ENCODE measurements at regions not wholly inside any gene's neighbourhood (a gene's known extent, or its start where the extent isn't known, plus 50 kb on each side); places are given as distances from the start of the nearest gene placed in this dataset.

DNA sequence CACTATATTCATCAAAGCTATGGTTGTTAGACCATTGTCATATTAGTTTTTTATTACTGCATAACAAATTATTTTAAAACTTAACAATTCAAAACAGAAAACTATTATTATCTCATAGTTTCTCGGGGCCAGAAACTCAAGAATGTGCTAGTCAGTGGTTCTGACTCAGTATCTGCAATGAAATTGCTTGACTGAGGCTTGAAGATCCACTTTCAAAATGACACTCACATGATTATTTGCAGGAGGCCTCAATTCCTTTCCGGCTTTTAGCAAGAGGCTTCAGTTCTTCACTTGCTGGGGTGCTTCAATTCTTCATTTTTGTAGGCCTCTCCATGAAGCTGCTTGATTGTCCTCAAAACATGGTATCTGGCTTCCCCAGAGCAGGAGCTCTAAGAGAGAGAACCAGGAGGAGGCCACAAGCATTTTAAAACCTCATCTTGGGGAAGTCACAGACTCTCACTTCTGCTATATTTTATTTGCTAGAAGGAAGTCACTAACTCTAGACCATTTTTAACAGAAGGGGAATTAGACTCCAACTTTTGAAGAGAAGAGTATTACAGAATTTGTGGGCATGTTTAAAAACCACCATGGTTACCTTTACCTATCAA, 383.7 kb downstream of the MFSD1 start:
- H3K4me3 ChIP-seq (ENCODE audit: low read length) = no peak overlapping the region
- H3K4me2 ChIP-seq (ENCODE audit: low read depth, low read length, poor library complexity, severe bottlenecking) = no peak overlapping the region
- H3K9me2 ChIP-seq (replicated peaks; ENCODE audit: insufficient read depth, low read length) = no peaks in the 10 kb centered on the region
- H3K9me3 ChIP-seq (ENCODE audit: low read length) = no peaks in the 10 kb centered on the region
- no peak overlapping the region for H3K27ac ChIP-seq (ENCODE audit: low read length)
- no peaks in the 10 kb centered on the region for H3K27me3 ChIP-seq (ENCODE audit: low read length)
- no peak overlapping the region for H3K9ac ChIP-seq (ENCODE audit: low read length)
- H4K20me1 ChIP-seq (ENCODE audit: insufficient read depth, low read depth, low read length) = no peaks in the 10 kb centered on the region
- H3K4me1 ChIP-seq (ENCODE audit: low read length) = peaks cover 5% of the 10 kb centered on the region; the same call in 1 of the 2 replicates
- H3K79me2 ChIP-seq (ENCODE audit: low read length) = no peaks in the 10 kb centered on the region
- H3K36me3 ChIP-seq (ENCODE audit: insufficient read depth, low read length) = no peaks in the 10 kb centered on the region
- DNase-seq = peak; percentile 61
- H2AFZ ChIP-seq (ENCODE audit: low read length) = no peak overlapping the region

DNA sequence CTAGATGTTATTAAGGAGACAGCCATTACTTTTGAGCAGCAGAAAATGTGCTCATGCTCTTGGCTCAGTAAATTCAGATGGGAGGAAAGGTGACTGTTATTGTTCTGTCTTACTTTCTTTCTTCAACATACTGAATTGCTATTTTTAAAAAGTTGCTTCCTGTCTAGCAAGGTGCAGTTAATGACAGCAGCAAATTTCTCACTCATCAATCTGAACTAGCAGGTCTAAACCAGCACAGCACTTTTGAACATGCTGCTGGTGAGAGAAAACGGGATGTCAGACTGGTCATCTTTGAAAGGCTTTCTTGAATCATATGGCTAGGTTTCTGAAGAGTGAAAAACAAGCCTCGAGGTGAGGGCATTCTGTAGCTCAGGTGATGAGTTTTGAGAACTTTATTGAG, 384.7 kb downstream of the MFSD1 start:
- Histone ChIP-seq H3K4me3 (ENCODE audit: low read length) (no peak overlapping the region), H3K9ac (ENCODE audit: low read length) (no peak overlapping the region), H3K9me3 (ENCODE audit: low read length) (no peaks in the 10 kb centered on the region), H3K9me2 (replicated peaks; ENCODE audit: insufficient read depth, low read length) (no peaks in the 10 kb centered on the region), H2AFZ (ENCODE audit: low read length) (no peak overlapping the region), H3K4me1 (ENCODE audit: low read length) (peaks cover 5% of the 10 kb centered on the region; the same call in 1 of the 2 replicates), H3K4me2 (ENCODE audit: low read depth, low read length, poor library complexity, severe bottlenecking) (no peak overlapping the region), H3K27ac (ENCODE audit: low read length) (no peak overlapping the region), H3K79me2 (ENCODE audit: low read length) (no peaks in the 10 kb centered on the region), H3K27me3 (ENCODE audit: low read length) (no peaks in the 10 kb centered on the region), H4K20me1 (ENCODE audit: insufficient read depth, low read depth, low read length) (no peaks in the 10 kb centered on the region), H3K36me3 (ENCODE audit: insufficient read depth, low read length) (no peaks in the 10 kb centered on the region)
- DNase-seq = no peak

DNA sequence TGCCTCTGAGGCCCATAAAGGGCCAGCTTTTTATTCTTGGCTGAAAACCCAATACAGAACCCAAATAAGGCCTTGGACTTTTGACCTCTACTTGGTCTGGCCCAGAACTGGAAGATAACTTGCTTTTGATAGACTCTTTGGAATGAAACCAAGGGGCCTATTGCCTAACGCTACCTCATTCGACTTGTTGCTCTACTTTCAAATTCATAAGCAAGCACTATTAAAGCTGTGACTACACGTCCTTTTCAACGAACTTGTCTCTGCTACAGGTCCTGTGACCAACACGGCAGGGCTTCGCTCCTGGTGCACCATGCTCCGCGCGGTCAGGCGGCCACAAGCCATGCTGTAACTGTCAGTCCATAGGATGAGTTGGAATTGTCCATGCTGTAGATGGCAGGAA, 385.4 kb downstream of the MFSD1 start:
- DNase-seq = no peak
- Histone ChIP-seq H3K27ac (ENCODE audit: low read length) (no peak overlapping the region), H3K9me2 (replicated peaks; ENCODE audit: insufficient read depth, low read length) (no peaks in the 10 kb centered on the region), H3K36me3 (ENCODE audit: insufficient read depth, low read length) (no peaks in the 10 kb centered on the region), H2AFZ (ENCODE audit: low read length) (no peak overlapping the region), H3K9ac (ENCODE audit: low read length) (no peak overlapping the region), H3K27me3 (ENCODE audit: low read length) (no peaks in the 10 kb centered on the region), H3K4me1 (ENCODE audit: low read length) (peaks cover 5% of the 10 kb centered on the region; the same call in 1 of the 2 replicates), H4K20me1 (ENCODE audit: insufficient read depth, low read depth, low read length) (no peaks in the 10 kb centered on the region), H3K9me3 (ENCODE audit: low read length) (no peaks in the 10 kb centered on the region), H3K4me3 (ENCODE audit: low read length) (no peak overlapping the region), H3K79me2 (ENCODE audit: low read length) (no peaks in the 10 kb centered on the region), H3K4me2 (ENCODE audit: low read depth, low read length, poor library complexity, severe bottlenecking) (peak overlapping the region; percentile 13)

DNA sequence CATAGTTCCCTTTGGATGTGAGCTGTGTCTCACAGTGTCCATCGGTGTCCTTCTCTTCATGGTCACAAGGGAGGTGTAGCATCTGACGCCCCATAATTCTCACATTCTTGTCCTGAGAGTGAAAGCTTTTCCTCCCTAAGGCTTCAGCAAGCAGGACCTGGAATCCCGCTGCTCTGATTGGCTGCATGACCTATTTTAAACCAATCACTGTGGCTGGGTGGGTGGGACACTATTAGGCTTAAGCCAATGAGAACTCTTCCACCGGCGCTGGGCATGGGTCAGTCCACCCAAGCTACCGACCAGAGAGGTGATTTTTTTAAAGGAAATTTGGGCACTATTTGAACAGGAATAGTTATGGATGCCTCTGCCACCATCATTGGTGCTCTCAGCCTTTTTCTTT, 385.9 kb downstream of the MFSD1 start:
- DNase-seq = peak; percentile 50
- no peaks in the 10 kb centered on the region for H3K27me3 ChIP-seq (ENCODE audit: low read length)
- H3K9ac ChIP-seq (ENCODE audit: low read length) = no peak overlapping the region
- no peaks in the 10 kb centered on the region for H3K9me2 ChIP-seq (replicated peaks; ENCODE audit: insufficient read depth, low read length)
- no peak overlapping the region for H2AFZ ChIP-seq (ENCODE audit: low read length)
- peak overlapping the region; percentile 13 for H3K4me2 ChIP-seq (ENCODE audit: low read depth, low read length, poor library complexity, severe bottlenecking)
- H3K27ac ChIP-seq (ENCODE audit: low read length) = no peak overlapping the region
- no peaks in the 10 kb centered on the region for H3K79me2 ChIP-seq (ENCODE audit: low read length)
- H3K36me3 ChIP-seq (ENCODE audit: insufficient read depth, low read length) = no peaks in the 10 kb centered on the region
- H3K4me3 ChIP-seq (ENCODE audit: low read length) = no peak overlapping the region
- H4K20me1 ChIP-seq (ENCODE audit: insufficient read depth, low read depth, low read length) = no peaks in the 10 kb centered on the region
- no peaks in the 10 kb centered on the region for H3K9me3 ChIP-seq (ENCODE audit: low read length)
- H3K4me1 ChIP-seq (ENCODE audit: low read length) = peaks cover 5% of the 10 kb centered on the region; the same call in 1 of the 2 replicates

DNA sequence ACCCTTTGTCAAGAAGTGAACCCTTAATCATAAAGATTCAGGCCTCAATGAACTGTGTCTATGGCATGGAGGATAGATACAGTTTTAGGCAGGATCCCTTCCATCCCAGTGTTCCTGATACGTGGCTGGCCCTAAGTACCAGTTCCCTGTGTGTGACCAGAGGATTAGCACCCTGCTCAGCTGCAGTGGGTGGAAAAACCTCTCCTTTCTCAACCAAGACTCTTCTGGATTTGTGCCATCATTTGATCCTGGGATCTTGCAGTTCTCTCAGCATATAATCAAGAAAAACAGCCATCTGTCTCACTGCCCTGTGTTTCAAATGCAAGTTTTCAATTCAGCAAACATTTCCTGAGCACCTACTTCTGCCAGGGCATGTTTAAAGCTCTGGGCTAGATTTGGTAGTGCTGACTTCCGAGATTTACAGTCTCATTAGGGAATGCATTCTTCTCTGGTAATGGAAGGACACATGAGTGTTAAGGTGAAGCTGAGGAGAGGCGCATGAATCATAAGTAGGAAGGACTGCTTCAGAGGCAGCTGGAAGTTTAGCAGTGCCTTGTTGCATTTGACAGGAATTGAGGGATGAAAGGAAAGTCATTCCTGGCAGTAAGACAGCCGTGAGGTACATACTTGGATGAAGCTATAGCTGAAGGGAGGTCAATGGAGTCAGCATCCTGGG, 388.3 kb downstream of the MFSD1 start:
- Histone ChIP-seq H3K4me2 (ENCODE audit: low read depth, low read length, poor library complexity, severe bottlenecking) (no peak overlapping the region), H2AFZ (ENCODE audit: low read length) (no peak overlapping the region), H3K79me2 (ENCODE audit: low read length) (no peaks in the 10 kb centered on the region), H4K20me1 (ENCODE audit: insufficient read depth, low read depth, low read length) (no peaks in the 10 kb centered on the region), H3K9me2 (replicated peaks; ENCODE audit: insufficient read depth, low read length) (no peaks in the 10 kb centered on the region), H3K27ac (ENCODE audit: low read length) (no peak overlapping the region), H3K4me3 (ENCODE audit: low read length) (no peak overlapping the region), H3K4me1 (ENCODE audit: low read length) (peaks cover 5% of the 10 kb centered on the region; the same call in 1 of the 2 replicates), H3K9ac (ENCODE audit: low read length) (no peak overlapping the region), H3K36me3 (ENCODE audit: insufficient read depth, low read length) (no peaks in the 10 kb centered on the region), H3K9me3 (ENCODE audit: low read length) (no peaks in the 10 kb centered on the region), H3K27me3 (ENCODE audit: low read length) (no peaks in the 10 kb centered on the region)
- no peak for DNase-seq

GRCh38 chr3:159191447-159191846, 389.6 kb downstream of the MFSD1 start:
- Histone ChIP-seq H3K27ac (ENCODE audit: low read length) (no peak overlapping the region), H3K4me3 (ENCODE audit: low read length) (no peak overlapping the region), H3K79me2 (ENCODE audit: low read length) (no peaks in the 10 kb centered on the region), H3K9me2 (replicated peaks; ENCODE audit: insufficient read depth, low read length) (no peaks in the 10 kb centered on the region), H4K20me1 (ENCODE audit: insufficient read depth, low read depth, low read length) (no peaks in the 10 kb centered on the region), H3K9ac (ENCODE audit: low read length) (no peak overlapping the region), H2AFZ (ENCODE audit: low read length) (no peak overlapping the region), H3K9me3 (ENCODE audit: low read length) (no peaks in the 10 kb centered on the region), H3K27me3 (ENCODE audit: low read length) (no peaks in the 10 kb centered on the region), H3K36me3 (ENCODE audit: insufficient read depth, low read length) (no peaks in the 10 kb centered on the region), H3K4me2 (ENCODE audit: low read depth, low read length, poor library complexity, severe bottlenecking) (no peak overlapping the region), H3K4me1 (ENCODE audit: low read length) (no peaks in the 10 kb centered on the region)
- DNase-seq = no peak

DNA sequence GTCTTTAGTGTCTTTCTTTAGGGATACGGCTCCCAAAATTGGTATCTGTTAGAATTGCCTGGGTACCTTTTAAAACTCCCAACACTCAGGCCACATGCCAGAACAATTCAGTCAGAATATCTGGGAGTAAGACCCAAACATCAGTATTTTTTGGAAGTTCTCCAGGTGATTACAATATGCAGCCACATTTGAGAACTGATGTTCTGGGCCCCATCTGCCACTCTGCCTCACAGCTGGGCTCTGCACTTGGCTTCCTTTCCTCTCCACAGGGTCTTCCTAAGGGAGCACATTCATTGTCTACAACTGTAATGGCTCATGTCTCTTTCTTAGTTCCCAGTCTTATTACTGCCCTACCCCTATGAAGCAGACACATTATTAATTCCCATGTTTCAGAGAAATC, 394.5 kb downstream of the MFSD1 start:
- Histone ChIP-seq H4K20me1 (ENCODE audit: insufficient read depth, low read depth, low read length) (no peaks in the 10 kb centered on the region), H3K27me3 (ENCODE audit: low read length) (no peaks in the 10 kb centered on the region), H3K79me2 (ENCODE audit: low read length) (no peaks in the 10 kb centered on the region), H3K4me3 (ENCODE audit: low read length) (no peak overlapping the region), H3K9ac (ENCODE audit: low read length) (no peak overlapping the region), H3K9me2 (replicated peaks; ENCODE audit: insufficient read depth, low read length) (no peaks in the 10 kb centered on the region), H3K9me3 (ENCODE audit: low read length) (no peaks in the 10 kb centered on the region), H2AFZ (ENCODE audit: low read length) (no peak overlapping the region), H3K4me1 (ENCODE audit: low read length) (no peaks in the 10 kb centered on the region), H3K4me2 (ENCODE audit: low read depth, low read length, poor library complexity, severe bottlenecking) (no peak overlapping the region), H3K36me3 (ENCODE audit: insufficient read depth, low read length) (no peaks in the 10 kb centered on the region), H3K27ac (ENCODE audit: low read length) (no peak overlapping the region)
- no peak for DNase-seq

- Histone ChIP-seq H3K9ac (ENCODE audit: low read length) (no peak overlapping the region), H3K9me3 (ENCODE audit: low read length) (no peaks in the 10 kb centered on the region), H3K27me3 (ENCODE audit: low read length) (no peaks in the 10 kb centered on the region), H3K36me3 (ENCODE audit: insufficient read depth, low read length) (no peaks in the 10 kb centered on the region), H3K79me2 (ENCODE audit: low read length) (no peaks in the 10 kb centered on the region), H3K4me2 (ENCODE audit: low read depth, low read length, poor library complexity, severe bottlenecking) (no peak overlapping the region), H3K9me2 (replicated peaks; ENCODE audit: insufficient read depth, low read length) (no peaks in the 10 kb centered on the region), H3K27ac (ENCODE audit: low read length) (no peak overlapping the region), H4K20me1 (ENCODE audit: insufficient read depth, low read depth, low read length) (no peaks in the 10 kb centered on the region), H3K4me1 (ENCODE audit: low read length) (no peaks in the 10 kb centered on the region), H2AFZ (ENCODE audit: low read length) (no peak overlapping the region), H3K4me3 (ENCODE audit: low read length) (no peak overlapping the region)
- DNase-seq = no peak
Measured at GRCh38 chr3:159200176-159200575, 398.3 kb downstream of the MFSD1 start.
